ENCODE measurements at regions not wholly inside any gene's neighbourhood (a gene's known extent, or its start where the extent isn't known, plus 50 kb on each side); places are given as distances from the start of the nearest gene placed in this dataset.

DNA sequence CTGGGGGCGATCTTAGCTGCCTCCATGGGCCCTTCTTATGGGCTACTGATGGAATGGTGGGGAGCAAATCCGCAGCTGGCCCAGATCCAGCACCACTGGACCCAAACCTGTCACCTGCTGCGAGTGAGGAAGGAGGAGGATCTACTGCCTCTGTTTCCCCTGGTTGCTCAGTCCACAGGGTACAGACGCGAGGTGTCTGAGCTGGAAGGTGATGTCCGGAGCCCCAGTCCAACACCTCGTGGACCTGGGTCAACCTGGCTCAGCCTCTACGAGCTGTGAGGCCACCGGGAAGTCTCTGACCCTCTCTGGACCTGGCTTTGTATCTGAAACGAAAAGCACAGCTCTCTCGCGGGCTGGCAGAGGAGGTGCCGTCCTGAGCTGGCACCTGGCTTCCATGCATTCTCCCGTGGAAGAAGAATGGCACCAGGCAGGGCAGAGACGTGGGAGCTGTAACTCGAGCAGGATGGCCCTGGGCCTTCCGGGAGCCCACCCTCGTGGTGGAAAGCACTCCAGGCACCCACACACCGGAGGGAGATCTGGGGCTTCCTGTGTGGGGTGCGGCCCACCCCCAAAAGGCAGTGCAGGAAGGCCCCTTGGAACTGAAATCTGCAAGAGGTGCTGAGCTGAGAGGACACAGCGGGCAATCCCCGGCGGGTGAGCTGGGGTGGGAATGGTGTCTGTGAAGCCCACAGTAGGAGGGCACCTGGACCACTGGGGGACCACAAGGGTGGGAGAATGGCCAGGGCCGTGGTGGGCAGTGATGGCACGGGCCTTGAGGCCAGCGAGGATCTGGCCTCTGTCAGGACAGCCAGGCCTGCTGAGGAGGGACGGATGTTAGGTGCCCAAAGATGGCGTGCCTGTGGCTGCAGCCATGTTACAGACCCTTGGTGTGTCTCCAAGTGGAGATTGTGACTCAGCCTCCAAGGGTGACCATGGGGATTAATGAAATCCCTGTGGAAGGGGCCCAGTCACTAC, 133.4 kb downstream of the OLFM1 start:
- no peak for DNase-seq

GRCh38 chr9:135221576-135221950, 134.1 kb downstream of the OLFM1 start:
- no peak for DNase-seq

GRCh38 chr9:135221951-135222631, 134.6 kb downstream of the OLFM1 start:
- DNase-seq, result no peak

DNA sequence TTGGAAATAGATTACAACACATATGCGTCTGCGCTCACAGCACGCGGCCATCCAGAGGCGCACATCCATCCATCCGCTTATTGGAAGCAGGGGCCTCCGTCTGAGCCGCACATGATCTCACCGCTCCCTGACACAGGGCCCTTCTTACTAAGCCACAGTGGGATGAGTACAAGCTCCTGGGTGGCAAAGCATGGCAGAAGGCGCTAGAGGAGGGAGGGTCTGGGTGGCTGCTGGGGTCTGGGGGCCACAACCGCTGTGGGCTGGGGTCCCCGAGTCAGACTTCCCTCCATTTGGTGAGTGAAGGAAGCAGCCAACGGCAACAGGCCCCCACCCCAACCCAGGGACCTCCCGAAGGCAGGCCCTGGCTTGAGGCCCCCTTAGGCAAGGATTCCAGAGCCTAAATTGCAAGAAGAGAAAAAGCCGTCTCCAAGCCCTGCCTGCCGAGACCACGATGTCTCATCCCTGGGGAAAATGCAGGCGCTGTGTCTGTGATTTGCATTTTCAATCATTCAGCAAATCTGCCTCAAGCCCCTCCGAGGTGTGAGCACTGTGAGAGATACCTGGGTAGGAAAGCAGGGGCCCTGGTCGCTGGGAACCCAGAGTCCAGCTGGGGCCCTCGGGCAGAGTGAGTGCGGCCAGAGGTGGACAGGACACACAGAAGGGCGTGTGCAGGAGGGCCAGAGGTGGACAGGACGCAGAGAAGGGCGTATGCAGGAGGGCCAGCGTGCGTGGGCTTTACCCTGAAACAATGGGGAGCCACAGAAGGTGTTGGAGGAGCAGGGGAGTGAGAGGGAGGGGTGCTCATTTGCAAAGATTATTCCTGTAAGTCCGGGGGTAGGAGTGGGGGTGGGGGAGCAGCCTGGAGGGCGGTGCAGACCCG, 135.7 kb downstream of the OLFM1 start:
- DNase-seq, result no peak

- DNase-seq, result no peak
Measured at GRCh38 chr9:135223831-135224230, 136.4 kb downstream of the OLFM1 start.

GRCh38 chr9:135224286-135224877, 136.9 kb downstream of the OLFM1 start:
- no peak for DNase-seq

- DNase-seq, result no peak
Measured at GRCh38 chr9:135224921-135225541, 137.6 kb downstream of the OLFM1 start.

GRCh38 chr9:135225619-135226228, 138.3 kb downstream of the OLFM1 start:
- no peak for DNase-seq

DNA sequence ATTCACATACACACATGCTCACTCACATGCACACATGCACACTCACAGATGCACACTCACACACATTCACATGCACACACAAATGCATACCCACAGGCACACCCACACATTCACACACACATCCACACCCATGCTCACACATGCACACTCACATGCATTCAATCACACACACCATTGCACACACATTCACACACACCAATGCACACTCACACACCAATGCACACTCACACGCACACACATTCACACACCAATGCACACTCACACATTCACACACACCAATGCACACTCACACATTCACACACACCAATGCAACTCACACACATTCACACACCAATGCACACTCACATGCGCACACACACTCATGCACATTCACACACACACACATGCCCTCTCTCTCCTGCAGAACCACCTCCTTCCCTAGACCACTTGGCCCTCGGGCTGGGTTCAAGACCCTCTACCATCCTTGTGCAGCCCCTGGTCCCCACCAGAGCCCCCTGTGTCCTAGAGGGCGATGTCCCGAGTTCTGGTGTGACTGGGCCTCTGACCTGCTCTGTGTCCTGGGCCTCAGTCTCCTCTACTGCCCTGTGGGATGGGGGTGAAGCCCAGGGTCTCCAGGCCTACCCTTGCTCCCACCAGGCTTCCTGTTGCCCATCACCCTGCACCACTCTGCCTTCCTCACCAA, 139.0 kb downstream of the OLFM1 start:
- DNase-seq, result no peak

- DNase-seq, result no peak
Measured at GRCh38 chr9:135227641-135228251, 140.3 kb downstream of the OLFM1 start.

DNA sequence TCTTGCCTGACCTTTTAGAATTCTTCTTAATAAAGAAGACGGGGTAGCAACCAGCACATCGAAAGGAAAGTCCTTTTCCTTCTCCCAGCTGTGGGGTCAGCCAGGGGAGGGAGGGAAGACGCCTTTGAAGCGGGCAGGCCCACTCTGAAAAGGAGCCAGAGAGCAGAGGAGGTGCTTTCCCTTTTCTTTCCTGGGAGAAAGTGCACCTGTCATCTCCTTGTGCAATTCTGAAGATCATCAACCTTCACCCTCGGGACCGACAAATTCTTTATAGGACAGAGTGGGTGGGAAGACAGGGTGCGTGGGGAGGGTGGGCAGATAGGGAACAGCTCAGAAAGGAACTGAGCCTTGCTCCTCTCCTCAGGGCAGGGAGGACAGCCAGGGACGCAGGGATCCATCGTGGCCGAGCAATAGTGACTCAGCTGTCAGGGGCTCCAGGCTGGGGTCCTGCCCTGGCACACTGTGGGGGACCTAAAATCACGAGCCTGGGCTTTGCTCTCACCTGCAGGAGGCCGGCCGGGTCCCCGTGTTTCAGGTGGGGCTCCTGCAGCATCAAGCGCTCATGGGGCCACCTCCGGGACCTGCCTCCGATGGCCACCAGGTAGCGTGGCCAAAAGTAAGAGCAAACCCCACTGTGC, 141.0 kb downstream of the OLFM1 start:
- no peak for DNase-seq

DNA sequence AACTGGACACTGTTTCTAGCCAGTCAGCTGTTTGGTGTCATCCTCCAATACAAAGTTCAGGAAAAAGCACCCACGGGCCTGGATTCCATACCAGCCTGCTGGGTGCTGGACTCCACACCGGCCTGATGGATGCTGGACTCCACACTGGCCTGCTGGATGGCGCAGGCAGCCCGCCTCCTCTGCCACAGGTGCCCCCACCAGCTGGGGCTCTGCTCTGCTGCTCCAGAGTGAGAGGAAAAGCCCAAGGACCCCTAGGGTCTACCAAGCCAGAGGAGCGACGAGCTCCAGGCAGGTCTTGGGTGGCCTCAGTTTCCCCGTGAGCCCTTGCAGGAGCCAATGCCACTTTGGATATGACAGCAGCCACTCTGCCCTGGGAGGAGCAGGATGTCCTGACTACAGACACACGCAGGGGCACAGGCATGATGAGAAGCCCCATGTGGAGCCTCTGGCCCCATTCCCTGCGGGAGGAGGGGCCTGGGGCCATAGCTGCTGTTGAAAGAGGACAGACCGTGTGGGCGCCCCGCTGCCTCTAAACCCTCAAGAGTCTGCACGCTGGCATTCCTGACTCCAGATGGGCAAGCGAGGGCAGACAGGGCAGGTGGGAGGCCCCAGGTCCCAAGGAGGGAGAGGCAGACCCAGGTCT, 141.6 kb downstream of the OLFM1 start:
- no peak for DNase-seq

- DNase-seq, result no peak
Measured at GRCh38 chr9:135229701-135230385, 142.4 kb downstream of the OLFM1 start.

- DNase-seq, result no peak
Measured at GRCh38 chr9:135230386-135230765, 142.9 kb downstream of the OLFM1 start.

- no peak for DNase-seq
Measured at GRCh38 chr9:135230817-135231520, 143.5 kb downstream of the OLFM1 start.

DNA sequence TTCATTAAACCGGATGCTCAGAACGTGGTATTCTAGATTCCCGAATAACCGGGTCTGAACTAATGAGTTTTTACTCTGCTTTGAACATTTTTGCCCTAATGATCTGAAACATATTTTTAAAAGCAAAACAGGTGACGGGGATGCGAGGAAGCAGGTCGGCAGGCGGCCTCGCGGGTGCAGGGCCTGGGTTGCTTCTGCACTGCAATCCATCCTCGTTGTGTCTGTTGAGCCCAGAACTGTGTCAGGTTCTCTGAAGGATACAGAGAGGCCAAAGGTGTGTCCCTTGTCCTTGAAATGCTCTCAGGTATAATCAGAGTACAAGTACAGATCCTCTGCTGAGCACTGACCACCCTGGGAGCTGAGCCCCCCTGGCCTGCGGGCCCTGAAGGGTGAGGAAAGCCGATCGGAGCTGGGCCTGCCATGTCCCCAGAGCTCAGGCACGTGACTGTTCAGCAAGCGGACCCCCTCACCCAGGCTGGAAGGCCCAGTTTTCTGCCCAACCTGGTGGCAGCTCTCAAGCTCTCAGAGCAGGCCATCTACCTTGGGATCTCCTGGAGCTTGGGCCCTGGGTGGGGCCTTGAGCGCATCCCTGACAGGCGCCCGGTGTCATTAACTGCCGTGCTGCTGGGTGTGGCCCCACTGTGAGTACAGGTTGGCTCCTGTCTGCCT, 151.8 kb downstream of the OLFM1 start:
- DNase-seq, result no peak

DNA sequence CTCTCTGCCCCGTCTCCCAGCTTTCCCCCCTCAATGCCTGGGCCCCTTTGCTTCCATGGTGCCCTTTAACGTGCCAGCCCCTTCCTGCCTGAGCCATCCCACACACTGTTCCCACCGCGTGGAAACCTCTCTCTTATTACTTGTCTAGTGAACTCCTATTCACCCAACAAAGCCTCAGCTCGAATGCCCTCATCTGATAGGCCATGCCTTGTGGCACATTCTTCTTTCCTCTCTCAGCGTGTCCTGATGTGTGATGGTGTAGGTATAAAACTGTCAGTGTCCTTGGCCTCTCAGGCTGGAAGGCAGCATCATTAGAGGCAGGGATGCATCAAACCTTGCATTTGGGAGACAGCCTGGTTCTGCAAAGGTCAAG, 152.3 kb downstream of the OLFM1 start:
- no peak for DNase-seq

GRCh38 chr9:135240222-135240621, 152.8 kb downstream of the OLFM1 start:
- no peak for DNase-seq

Data from activated gamma-delta T cell treated with Interleukin-2 at 50 U/mL for 16 hours (primary cell).